GM21360 (cell line): ENCODE measurements at regions not wholly inside any gene's neighbourhood (a gene's known extent, or its start where the extent isn't known, plus 50 kb on each side); places are given as distances from the start of the nearest gene placed in this dataset.

Experiments used
- ATAC-seq: cut with Tn5 transposase; IDR thresholded peaks from one replicate; pipeline ENCODE4 v1.9.1; 2021; ENCODE audit warnings: mild to moderate bottlenecking, moderate library complexity; ENCODE audit not compliant: unreplicated experiment

DNA sequence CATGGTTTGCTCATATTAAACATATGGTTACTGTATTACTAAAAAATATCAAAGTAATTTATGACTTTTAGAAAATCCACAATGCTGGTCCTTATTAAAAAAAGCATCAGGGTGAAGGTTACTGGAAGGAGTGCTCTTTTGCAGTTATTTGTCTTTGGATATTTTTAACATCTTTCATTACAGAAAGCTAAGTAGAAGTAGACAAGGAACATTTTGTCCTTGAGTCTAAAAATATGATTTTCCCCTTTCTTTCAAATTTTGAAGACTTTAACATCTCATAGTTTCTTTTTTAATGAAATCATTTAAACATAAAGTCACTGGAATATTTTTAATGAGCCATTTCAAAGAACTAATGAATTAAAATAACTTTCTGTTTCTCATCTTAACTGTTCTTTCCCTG lies 110.1 kb upstream of the TNS3 start:
- no peak for ATAC-seq

DNA sequence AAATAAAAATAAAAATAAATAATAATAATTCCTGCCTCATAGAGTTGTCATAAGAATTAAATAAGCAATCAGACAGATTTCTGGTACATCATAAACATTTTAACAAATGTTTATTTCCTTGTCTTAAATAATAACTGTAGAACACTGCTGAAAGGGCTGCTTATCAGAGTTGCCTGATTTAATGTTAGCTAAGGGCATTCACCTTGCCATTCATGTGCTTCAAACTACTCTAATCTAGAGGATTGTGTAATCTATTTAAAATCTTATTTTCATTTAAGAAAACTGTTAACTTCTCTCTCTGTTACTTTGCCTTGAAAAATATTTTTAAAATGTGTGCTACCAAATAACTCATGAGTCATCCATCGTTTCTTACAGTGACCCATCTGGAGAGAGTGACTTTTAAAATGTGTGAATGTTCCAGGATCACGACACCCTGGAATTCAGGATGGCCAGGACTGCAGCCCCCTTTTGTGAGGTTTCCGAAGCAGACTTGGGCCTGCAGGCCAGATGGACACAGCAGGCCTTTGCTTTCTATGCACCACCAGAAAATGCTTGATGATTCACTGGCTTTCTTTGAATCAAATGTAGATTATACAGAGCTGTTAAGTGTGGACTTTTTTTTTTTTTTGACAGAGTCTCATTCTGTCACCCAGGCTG lies 109.1 kb upstream of the TNS3 start:
- no peak for ATAC-seq

GRCh38 chr7:47689558-47689957 lies 107.6 kb upstream of the TNS3 start:
- no peak for ATAC-seq

- no peak for ATAC-seq
Measured at GRCh38 chr7:47688311-47689100, 106.6 kb upstream of the TNS3 start.

DNA sequence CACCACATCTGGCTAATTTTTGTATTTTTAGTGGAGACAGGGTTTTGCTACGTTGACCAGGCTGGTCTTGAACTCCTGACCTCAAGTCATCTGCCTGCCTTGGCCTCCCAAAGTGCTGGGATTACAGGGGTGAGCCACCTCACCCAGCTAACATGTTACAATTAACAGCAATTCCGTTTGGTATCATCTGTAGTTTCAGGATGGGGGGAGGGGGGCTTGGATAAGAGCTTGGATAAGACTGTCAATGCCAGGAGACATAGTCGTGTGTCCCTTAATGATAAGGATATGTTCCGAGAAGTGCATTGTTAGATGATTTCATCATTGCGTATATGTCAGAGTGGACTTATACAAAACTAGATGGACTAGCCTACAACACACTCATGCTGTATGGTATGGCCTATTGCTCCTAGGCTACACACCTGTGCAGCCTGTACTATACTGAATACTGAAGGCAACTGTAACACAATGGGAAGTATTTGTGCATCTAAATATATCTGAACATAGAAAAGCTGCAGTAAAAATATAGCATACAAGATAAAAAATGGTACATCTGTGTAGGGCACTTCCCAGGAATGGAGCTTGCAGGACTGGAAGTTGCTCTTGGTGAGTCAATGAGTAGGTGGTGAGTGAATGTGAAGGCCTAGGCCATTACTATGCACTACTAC lies 103.9 kb upstream of the TNS3 start:
- ATAC-seq, result no peak

- ATAC-seq, result no peak
Measured at GRCh38 chr7:47685151-47685550, 103.2 kb upstream of the TNS3 start.

DNA sequence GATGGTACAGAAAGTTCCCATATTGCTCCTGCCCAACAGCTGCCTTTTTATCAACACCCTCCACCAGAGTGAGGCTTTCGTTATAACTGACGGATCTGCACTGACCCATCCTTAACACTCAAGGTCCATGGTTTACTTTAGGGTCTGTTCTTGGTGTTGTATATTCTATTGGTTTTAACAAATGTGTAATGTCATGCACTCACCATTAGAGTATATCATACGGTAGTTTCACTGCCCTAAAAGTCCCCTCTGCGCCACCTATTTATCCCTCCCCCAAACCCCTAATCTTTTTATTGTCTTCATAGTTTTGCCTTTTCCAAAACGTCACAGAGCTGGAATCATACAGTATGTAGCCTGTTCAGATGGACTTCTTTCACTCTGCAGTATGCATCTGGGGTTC lies 102.8 kb upstream of the TNS3 start:
- ATAC-seq, result no peak

- no peak for ATAC-seq
Measured at GRCh38 chr7:47683485-47683898, 101.6 kb upstream of the TNS3 start.

- ATAC-seq, result no peak
Measured at GRCh38 chr7:47682874-47683273, 101.0 kb upstream of the TNS3 start.

- no peak for ATAC-seq
Measured at GRCh38 chr7:47681249-47681810, 99.4 kb upstream of the TNS3 start.

- no peak for ATAC-seq
Measured at GRCh38 chr7:47678641-47679380, 96.9 kb upstream of the TNS3 start.

- ATAC-seq, result no peak
Measured at GRCh38 chr7:47677664-47678063, 95.8 kb upstream of the TNS3 start.

- no peak for ATAC-seq
Measured at GRCh38 chr7:47677093-47677492, 95.2 kb upstream of the TNS3 start.

GRCh38 chr7:47672977-47673381 lies 91.1 kb upstream of the TNS3 start:
- ATAC-seq, result no peak

GRCh38 chr7:47672271-47672791 lies 90.4 kb upstream of the TNS3 start:
- no peak for ATAC-seq

DNA sequence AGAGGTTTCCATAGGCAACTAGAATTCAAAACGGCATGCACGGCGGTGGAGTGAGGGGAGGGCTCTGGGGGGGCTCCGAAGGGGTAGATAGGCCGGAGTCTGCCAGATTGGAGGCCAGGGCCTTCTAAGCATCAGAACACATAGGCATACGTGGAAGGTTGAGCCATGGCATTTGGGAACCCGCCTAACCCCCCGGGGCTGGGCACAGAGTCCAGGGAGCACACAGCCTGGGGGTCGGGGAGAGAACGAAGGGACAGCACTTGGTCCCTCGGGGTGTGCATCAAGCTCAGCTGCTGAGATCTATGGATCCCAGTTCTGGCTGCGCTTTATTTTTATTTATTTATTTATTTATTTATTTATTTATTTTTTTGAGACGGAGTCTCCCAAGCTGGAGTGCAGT lies 89.4 kb upstream of the TNS3 start:
- no peak for ATAC-seq

GRCh38 chr7:47670729-47671128 lies 88.8 kb upstream of the TNS3 start:
- peak; percentile 69 for ATAC-seq

DNA sequence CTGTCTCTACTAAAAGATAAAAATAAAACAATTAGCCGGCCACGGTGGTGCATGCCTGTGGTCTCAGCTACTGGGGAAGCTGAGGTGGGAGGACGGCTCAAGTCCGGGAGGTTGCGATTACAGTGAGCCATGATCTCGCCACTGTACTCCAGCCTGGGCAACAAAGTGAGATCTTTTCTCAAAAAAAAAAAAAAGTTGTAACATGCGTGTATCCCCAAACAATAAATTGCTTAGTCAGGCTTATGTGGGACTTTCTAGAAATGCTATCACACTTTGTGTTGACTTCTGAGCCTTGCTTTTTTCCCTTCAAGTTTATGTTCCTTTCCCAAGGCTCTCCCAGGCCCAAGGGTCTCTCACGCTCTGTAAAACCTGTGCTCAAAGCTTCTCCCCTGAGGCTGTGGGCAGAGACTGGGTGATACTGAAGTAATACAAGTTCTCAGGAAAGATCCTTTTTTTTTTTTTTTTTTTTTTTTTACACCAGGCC lies 88.0 kb upstream of the TNS3 start:
- ATAC-seq, result no peak

GRCh38 chr7:47669178-47669891 lies 87.4 kb upstream of the TNS3 start:
- ATAC-seq, result peak; percentile 93
